Naive B cell (primary cell): ENCODE measurements at regions not wholly inside any gene's neighbourhood (a gene's known extent, or its start where the extent isn't known, plus 50 kb on each side); places are given as distances from the start of the nearest gene placed in this dataset.
A peak's percentile ranks its signal among the peaks of the same experiment; 100 is the strongest.
"Not testable (repeated sequence)": the region's sequence is repeated elsewhere in the genome, so short reads cannot be mapped to it uniquely, and the experiment has no call there.

ENCODE experiments used
- ATAC-seq, 2 donors: fragments of 150-1000 bp; cut with Tn5 transposase; 2 replicates each; pipeline ENCODE4 v1.10.0; 2021; ENCODE audit warnings: low read depth in 2 of 2, mild to moderate bottlenecking in 2 of 2, moderate library complexity in 2 of 2
- DNase-seq: peaks from one replicate; pipeline ENCODE4 v3.0.0; 2022
- H3K27ac Mint-ChIP-seq, 6 donors: one replicate each; pipeline ENCODE4 v1.8.0; 2020 to 2022; ENCODE audit warnings: mild to moderate bottlenecking in 6 of 6, mixed read lengths in 6 of 6, moderate library complexity in 5 of 6, inconsistent platforms in 2 of 6
- H3K27me3 Mint-ChIP-seq, 3 donors: one replicate each; pipeline ENCODE4 v1.8.0; 2021 to 2022; ENCODE audit warnings: mixed read lengths in 3 of 3, mild to moderate bottlenecking in 1 of 3
- H3K36me3 Mint-ChIP-seq, 2 donors: one replicate each; pipeline ENCODE4 v1.8.0; 2020 to 2022; ENCODE audit warnings: mixed read lengths in 2 of 2, inconsistent platforms in 1 of 2, mild to moderate bottlenecking in 1 of 2
- H3K4me1 Mint-ChIP-seq, 3 donors: one replicate each; pipeline ENCODE4 v1.8.0; 2020 to 2022; ENCODE audit warnings: mixed read lengths in 3 of 3, inconsistent platforms in 1 of 3, mild to moderate bottlenecking in 1 of 3, moderate library complexity in 1 of 3
- H3K4me3 Mint-ChIP-seq, 8 donors: one replicate each; pipeline ENCODE4 v1.8.0; 2020 to 2022; ENCODE audit warnings: mild to moderate bottlenecking in 8 of 8, mixed read lengths in 8 of 8, moderate library complexity in 8 of 8, inconsistent platforms in 2 of 8
- H3K9me3 Mint-ChIP-seq, 7 donors: one replicate each; pipeline ENCODE4 v1.8.0; 2020 to 2022; ENCODE audit warnings: mixed read lengths in 7 of 7, mild to moderate bottlenecking in 5 of 7, inconsistent platforms in 2 of 7, moderate library complexity in 1 of 7

- no peak overlapping the region for H3K27ac Mint-ChIP-seq
- DNase-seq (no peak), ATAC-seq (no peak)
- H3K4me1 Mint-ChIP-seq: no peaks in the 10 kb centered on the region
- no peak overlapping the region for H3K4me3 Mint-ChIP-seq
- no peaks in the 10 kb centered on the region for H3K27me3 Mint-ChIP-seq
- no peaks in the 10 kb centered on the region for H3K36me3 Mint-ChIP-seq
- H3K9me3 Mint-ChIP-seq: peaks cover 0 to 2% (median 0%) of the 10 kb centered on the region in 7 donors
These were observed 274.3 kb upstream of the SGCD start for GRCh38 chr5:156052656-156053055.

- Mint-ChIP-seq H3K4me3 (no peak overlapping the region), H3K4me1 (no peaks in the 10 kb centered on the region), H3K27ac (no peak overlapping the region), H3K36me3 (no peaks in the 10 kb centered on the region), H3K27me3 (no peaks in the 10 kb centered on the region), H3K9me3 (peaks cover 0 to 2% (median 0%) of the 10 kb centered on the region in 7 donors)
- DNase-seq: no peak
- no peak for ATAC-seq
These were observed 273.9 kb upstream of the SGCD start for GRCh38 chr5:156053056-156053455.

GRCh38 chr5:156076912-156077311, 250.1 kb upstream of the SGCD start:
- DNase-seq: no peak
- H3K27me3 Mint-ChIP-seq: peaks cover 0 to 4% (median 0%) of the 10 kb centered on the region in 3 donors
- no peak for ATAC-seq

GRCh38 chr5:156087577-156088110, 239.3 kb upstream of the SGCD start:
- Mint-ChIP-seq H3K27ac (no peak overlapping the region), H3K9me3 (peaks cover 11 to 29% (median 17%) of the 10 kb centered on the region in 7 donors), H3K36me3 (no peaks in the 10 kb centered on the region), H3K4me1 (no peaks in the 10 kb centered on the region), H3K27me3 (no peaks in the 10 kb centered on the region), H3K4me3 (no peak overlapping the region)
- no peak for DNase-seq
- ATAC-seq: no peak

More at GRCh38 chr5:156076912-156077311, 250.1 kb upstream of the SGCD start:
- Mint-ChIP-seq H3K27ac (no peak overlapping the region), H3K36me3 (peaks cover 0 to 8% of the 10 kb centered on the region in 2 donors), H3K4me3 (no peak overlapping the region), H3K9me3 (peaks cover 8 to 32% (median 20%) of the 10 kb centered on the region in 7 donors), H3K4me1 (no peaks in the 10 kb centered on the region)

GRCh38 chr5:156089955-156090940, 236.7 kb upstream of the SGCD start:
- DNase-seq, H3K27me3 Mint-ChIP-seq, ATAC-seq, H3K4me3 Mint-ChIP-seq, H3K27ac Mint-ChIP-seq, H3K36me3 Mint-ChIP-seq, H3K4me1 Mint-ChIP-seq: not testable (repeated sequence)
- H3K9me3 Mint-ChIP-seq: peaks cover 9 to 29% (median 17%) of the 10 kb centered on the region in 7 donors

GRCh38 chr5:156093024-156093423, 233.9 kb upstream of the SGCD start:
- no peak for DNase-seq
- no peak for ATAC-seq
- Mint-ChIP-seq H3K4me3 (no peak overlapping the region), H3K4me1 (no peaks in the 10 kb centered on the region), H3K36me3 (no peaks in the 10 kb centered on the region), H3K27ac (no peak overlapping the region), H3K9me3 (peaks cover 9 to 29% (median 12%) of the 10 kb centered on the region in 7 donors), H3K27me3 (no peaks in the 10 kb centered on the region)

- no peak overlapping the region for H3K4me3 Mint-ChIP-seq
These were observed 233.0 kb upstream of the SGCD start for GRCh38 chr5:156094001-156094400.

GRCh38 chr5:156095709-156096241, 231.2 kb upstream of the SGCD start:
- DNase-seq: no peak
- peak overlapping the region in 1 of 6 donors; percentile 66 for H3K27ac Mint-ChIP-seq
- no peaks in the 10 kb centered on the region for H3K36me3 Mint-ChIP-seq
- no peaks in the 10 kb centered on the region for H3K4me1 Mint-ChIP-seq
- no peak for ATAC-seq
- H3K9me3 Mint-ChIP-seq: peaks cover 0 to 7% (median 2%) of the 10 kb centered on the region in 7 donors
- no peak overlapping the region for H3K4me3 Mint-ChIP-seq
- peaks cover 0 to 6% (median 0%) of the 10 kb centered on the region in 3 donors for H3K27me3 Mint-ChIP-seq

More at GRCh38 chr5:156094001-156094400, 233.0 kb upstream of the SGCD start:
- Mint-ChIP-seq H3K27me3 (peaks cover 0 to 1% (median 0%) of the 10 kb centered on the region in 3 donors), H3K36me3 (no peaks in the 10 kb centered on the region), H3K9me3 (peaks cover 9 to 25% (median 12%) of the 10 kb centered on the region in 7 donors), H3K27ac (no peak overlapping the region), H3K4me1 (no peaks in the 10 kb centered on the region)
- DNase-seq: no peak
- ATAC-seq: no peak

- no peak for DNase-seq
- Mint-ChIP-seq H3K27ac (peak overlapping the region in 1 of 6 donors; percentile 66), H3K27me3 (peaks cover 0 to 6% (median 0%) of the 10 kb centered on the region in 3 donors), H3K36me3 (no peaks in the 10 kb centered on the region), H3K9me3 (peaks cover 0 to 5% (median 0%) of the 10 kb centered on the region in 7 donors), H3K4me1 (no peaks in the 10 kb centered on the region), H3K4me3 (no peak overlapping the region)
- ATAC-seq: no peak
These were observed 230.7 kb upstream of the SGCD start for GRCh38 chr5:156096259-156096658.

- no peak overlapping the region for H3K4me3 Mint-ChIP-seq
- H3K4me1 Mint-ChIP-seq: no peaks in the 10 kb centered on the region
- ATAC-seq: no peak
- peaks cover 0 to 6% (median 0%) of the 10 kb centered on the region in 3 donors for H3K27me3 Mint-ChIP-seq
- H3K36me3 Mint-ChIP-seq: no peaks in the 10 kb centered on the region
- H3K27ac Mint-ChIP-seq: no peak overlapping the region
- DNase-seq: no peak
- H3K9me3 Mint-ChIP-seq: peaks cover 0 to 3% (median 2%) of the 10 kb centered on the region in 7 donors
These were observed 223.6 kb upstream of the SGCD start for GRCh38 chr5:156103155-156103885.

- DNase-seq (no peak), ATAC-seq (no peak)
- no peak overlapping the region for H3K4me3 Mint-ChIP-seq
- H3K9me3 Mint-ChIP-seq: peaks cover 0 to 4% (median 2%) of the 10 kb centered on the region in 7 donors
- H3K36me3 Mint-ChIP-seq: no peaks in the 10 kb centered on the region
- no peak overlapping the region for H3K27ac Mint-ChIP-seq
- H3K27me3 Mint-ChIP-seq: no peaks in the 10 kb centered on the region
- H3K4me1 Mint-ChIP-seq: no peaks in the 10 kb centered on the region
These were observed 217.5 kb upstream of the SGCD start for GRCh38 chr5:156109317-156110023.

- Mint-ChIP-seq H3K4me1 (no peaks in the 10 kb centered on the region), H3K4me3 (no peak overlapping the region)
- no peak for ATAC-seq
These were observed 207.3 kb upstream of the SGCD start for GRCh38 chr5:156119692-156120091.

GRCh38 chr5:156120777-156121176, 206.2 kb upstream of the SGCD start:
- H3K27me3 Mint-ChIP-seq: no peaks in the 10 kb centered on the region
- DNase-seq: no peak
- H3K27ac Mint-ChIP-seq: no peak overlapping the region
- ATAC-seq: no peak
- no peaks in the 10 kb centered on the region for H3K36me3 Mint-ChIP-seq
- no peaks in the 10 kb centered on the region for H3K4me1 Mint-ChIP-seq
- no peak overlapping the region for H3K4me3 Mint-ChIP-seq
- peaks cover 0 to 6% (median 2%) of the 10 kb centered on the region in 7 donors for H3K9me3 Mint-ChIP-seq

More at GRCh38 chr5:156119692-156120091, 207.3 kb upstream of the SGCD start:
- no peaks in the 10 kb centered on the region for H3K27me3 Mint-ChIP-seq
- peaks cover 0 to 6% (median under 1%) of the 10 kb centered on the region in 7 donors for H3K9me3 Mint-ChIP-seq
- DNase-seq: no peak
- no peak overlapping the region for H3K27ac Mint-ChIP-seq
- H3K36me3 Mint-ChIP-seq: no peaks in the 10 kb centered on the region
